ENCODE measurements at regions not wholly inside any gene's neighbourhood (a gene's known extent, or its start where the extent isn't known, plus 50 kb on each side); places are given as distances from the start of the nearest gene placed in this dataset.

DNA sequence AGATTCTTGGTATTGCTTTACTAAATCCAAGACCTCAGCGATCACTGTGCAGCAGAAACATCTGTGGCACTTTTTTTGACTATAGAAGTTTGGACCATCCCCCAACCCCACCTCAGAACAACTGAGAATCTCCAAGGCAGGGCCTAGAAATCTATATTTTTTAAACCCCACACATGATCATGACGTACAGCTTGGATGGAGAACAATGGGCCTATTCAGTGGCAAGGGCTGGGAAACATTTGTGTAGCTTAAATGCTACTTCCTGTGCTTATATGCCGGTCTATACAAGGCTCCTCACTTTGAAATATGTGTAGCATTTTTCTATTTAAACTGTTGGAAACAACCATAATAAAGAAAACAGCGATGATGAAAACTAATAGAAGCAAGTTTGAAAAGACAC, 55.1 kb upstream of the SPRED1 start:
- TF ChIP-seq, protein P1, sequence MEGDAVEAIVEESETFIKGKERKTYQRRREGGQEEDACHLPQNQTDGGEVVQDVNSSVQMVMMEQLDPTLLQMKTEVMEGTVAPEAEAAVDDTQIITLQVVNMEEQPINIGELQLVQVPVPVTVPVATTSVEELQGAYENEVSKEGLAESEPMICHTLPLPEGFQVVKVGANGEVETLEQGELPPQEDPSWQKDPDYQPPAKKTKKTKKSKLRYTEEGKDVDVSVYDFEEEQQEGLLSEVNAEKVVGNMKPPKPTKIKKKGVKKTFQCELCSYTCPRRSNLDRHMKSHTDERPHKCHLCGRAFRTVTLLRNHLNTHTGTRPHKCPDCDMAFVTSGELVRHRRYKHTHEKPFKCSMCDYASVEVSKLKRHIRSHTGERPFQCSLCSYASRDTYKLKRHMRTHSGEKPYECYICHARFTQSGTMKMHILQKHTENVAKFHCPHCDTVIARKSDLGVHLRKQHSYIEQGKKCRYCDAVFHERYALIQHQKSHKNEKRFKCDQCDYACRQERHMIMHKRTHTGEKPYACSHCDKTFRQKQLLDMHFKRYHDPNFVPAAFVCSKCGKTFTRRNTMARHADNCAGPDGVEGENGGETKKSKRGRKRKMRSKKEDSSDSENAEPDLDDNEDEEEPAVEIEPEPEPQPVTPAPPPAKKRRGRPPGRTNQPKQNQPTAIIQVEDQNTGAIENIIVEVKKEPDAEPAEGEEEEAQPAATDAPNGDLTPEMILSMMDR (IDR thresholded peaks at IDR 0.05; ENCODE audit: control insufficient read depth, insufficient read depth, low read depth, low read length, missing control alignments) = no peak
- H3K4me3 ChIP-seq (ENCODE audit: control insufficient read depth, low read depth, low read length) = no peak overlapping the region
- DNase-seq (ENCODE audit: low read depth) = no peak

DNA sequence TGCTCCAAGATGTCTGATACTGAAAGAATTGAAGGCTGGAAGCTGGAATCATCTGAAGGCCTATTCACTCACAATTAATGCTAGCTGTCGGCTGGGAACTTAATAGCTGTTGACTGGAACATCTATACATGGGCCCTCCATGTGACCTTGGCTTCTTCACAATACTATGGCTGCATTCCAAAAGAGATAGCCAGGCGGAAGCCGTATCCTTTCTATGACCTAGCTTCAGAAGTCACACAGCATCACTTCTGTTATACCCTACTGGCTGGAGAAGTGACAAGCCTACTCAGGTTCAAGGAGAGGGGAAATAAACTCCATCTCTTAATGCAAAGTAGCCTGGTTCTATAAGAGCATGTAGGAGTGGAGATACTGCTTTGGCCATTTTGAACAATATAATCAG, 50.9 kb upstream of the SPRED1 start:
- DNase-seq (ENCODE audit: low read depth) = no peak
- TF ChIP-seq, protein P1 (IDR thresholded peaks at IDR 0.05; ENCODE audit: control insufficient read depth, insufficient read depth, low read depth, low read length, missing control alignments) = no peak

DNA sequence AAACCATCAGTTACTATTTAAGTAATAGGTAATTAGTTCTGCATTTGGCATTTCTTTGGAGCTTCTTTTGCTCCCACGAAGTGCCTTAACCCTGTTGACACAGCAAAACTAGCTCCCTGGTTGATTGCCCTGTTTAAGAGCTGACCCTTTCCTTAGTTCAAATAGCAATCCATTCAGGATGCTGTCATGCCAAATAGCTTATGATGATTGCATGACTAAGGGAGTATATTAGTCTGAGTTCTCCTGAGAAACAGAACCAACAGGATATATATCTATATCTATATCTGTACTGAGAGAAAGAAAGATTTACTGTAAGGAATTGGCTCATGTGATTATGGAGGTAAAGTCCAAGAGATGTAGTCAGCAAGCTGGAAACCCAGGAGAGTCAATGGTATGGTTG, 50.3 kb upstream of the SPRED1 start:
- no peak overlapping the region for H3K4me3 ChIP-seq (ENCODE audit: control insufficient read depth, low read depth, low read length)
- DNase-seq (ENCODE audit: low read depth) = no peak
- TF ChIP-seq, protein P1 (IDR thresholded peaks at IDR 0.05; ENCODE audit: control insufficient read depth, insufficient read depth, low read depth, low read length, missing control alignments) = no peak

More for the DNA sequence above, 50.9 kb upstream of the SPRED1 start:
- no peak overlapping the region for H3K4me3 ChIP-seq (ENCODE audit: control insufficient read depth, low read depth, low read length)

Measured in AG09309 (cell line).